Caco-2 (cell line): ENCODE measurements at regions not wholly inside any gene's neighbourhood (a gene's known extent, or its start where the extent isn't known, plus 50 kb on each side); places are given as distances from the start of the nearest gene placed in this dataset.

ENCODE experiments used
- BruUV-seq: library from RNA; stranded (reverse); fragments of 400-500 nt; replicated peaks from 2 replicates; lab custom pipeline; 2021; lab: Mats Ljungman, UMichigan
- CTCF ChIA-PET: fragments of 300-600 bp; sonication (Branson Sonifier 250); formaldehyde crosslinking; loops from one replicate; lab custom pipeline; 2022; ENCODE audit warnings: antibody characterized with exemption; lab: Charles Lee
- POLR2A ChIA-PET: fragments of 300-600 bp; sonication (Branson Sonifier 250); formaldehyde crosslinking; loops from one replicate; lab custom pipeline; 2022; ENCODE audit warnings: antibody characterized with exemption; lab: Charles Lee
- DNase-seq, 2 experiments: peaks; one replicate each; pipeline versions ENCODE4 v3.0.0 to v3.0.0-alpha.2; 2020 to 2022
- H3K27me3 ChIP-seq: replicated peaks from 2 replicates; pipeline ENCODE4 v1.6.0; 2011; ENCODE audit warnings: low read length; ENCODE audit not compliant: control insufficient read depth, insufficient read depth
- H3K36me3 ChIP-seq: 2 replicates; pipeline ENCODE4 v1.5.1; 2011; ENCODE audit warnings: low read length; ENCODE audit not compliant: control insufficient read depth, insufficient read depth
- H3K4me1 ChIP-seq: fragments of 250-450 bp; sonication (Bioruptor Pico); 2 replicates; pipeline ENCODE4 v1.5.1; 2020; ENCODE audit warnings: mild to moderate bottlenecking
- H3K4me3 ChIP-seq: 2 replicates; pipeline ENCODE4 v1.5.1; 2011; ENCODE audit warnings: low read depth, mild to moderate bottlenecking, control low read depth, low read length
- H3K9me3 ChIP-seq: fragments of 250-450 bp; sonication (Bioruptor Pico); 2 replicates; pipeline ENCODE4 v1.5.1; 2020; ENCODE audit warnings: mild to moderate bottlenecking, moderate library complexity
- H3K27ac Mint-ChIP-seq: one replicate; pipeline ENCODE4 v1.8.0; 2022; ENCODE audit warnings: mixed read lengths; ENCODE audit not compliant: unreplicated experiment
- H3K27me3 Mint-ChIP-seq: one replicate; pipeline ENCODE4 v1.8.0; 2022; ENCODE audit warnings: mixed read lengths; ENCODE audit not compliant: insufficient read depth, unreplicated experiment
- H3K36me3 Mint-ChIP-seq: one replicate; pipeline ENCODE4 v1.8.0; 2022; ENCODE audit warnings: mild to moderate bottlenecking, mixed read lengths; ENCODE audit not compliant: insufficient read depth, unreplicated experiment
- H3K4me1 Mint-ChIP-seq: one replicate; pipeline ENCODE4 v1.8.0; 2022; ENCODE audit warnings: low read depth, mixed read lengths; ENCODE audit not compliant: unreplicated experiment
- H3K4me3 Mint-ChIP-seq: one replicate; pipeline ENCODE4 v1.8.0; 2022; ENCODE audit warnings: mild to moderate bottlenecking, moderate library complexity, mixed read lengths; ENCODE audit not compliant: unreplicated experiment
- H3K9me3 Mint-ChIP-seq: one replicate; pipeline ENCODE4 v1.8.0; 2022; ENCODE audit warnings: mixed read lengths; ENCODE audit not compliant: unreplicated experiment
- CTCF ChIP-seq, 2 experiments: fragments of 200-600 bp in 1 of 2; IDR thresholded peaks; 1 replicate in 1 of 2; 2 replicates in 1 of 2; pipeline versions ENCODE4 v1.5.1 to v1.8.0; 2011 to 2022; ENCODE audit warnings: antibody characterized with exemption in 1 of 2, control low read depth in 1 of 2, inconsistent platforms in 1 of 2, low read depth in 1 of 2, low read length in 1 of 2, mild to moderate bottlenecking in 1 of 2, moderate library complexity in 1 of 2; ENCODE audit not compliant: insufficient read depth in 1 of 2, severe bottlenecking in 1 of 2, unreplicated experiment in 1 of 2
- intact Hi-C: fragments of 100-400 bp; cut with micrococcal nuclease; formaldehyde crosslinking; loops from one replicate; pipeline ENCODE4 v1.10.0; 2022; ENCODE audit not compliant: unreplicated experiment

GRCh38 chr10:3567291-3567963 lies 217.6 kb downstream of the KLF6 start:
- no peak overlapping the region for H3K4me3 Mint-ChIP-seq
- BruUV-seq, result no TSS peak

GRCh38 chr10:3566627-3567026 lies 218.4 kb downstream of the KLF6 start:
- no peaks in the 10 kb centered on the region for H3K4me1 ChIP-seq
- no TSS peak for BruUV-seq
- H3K4me3 ChIP-seq, result no peak overlapping the region
- H3K36me3 ChIP-seq, result no peaks in the 10 kb centered on the region
- intact Hi-C loops, result no loop called here
- Mint-ChIP-seq H3K27ac (no peak overlapping the region), H3K27me3 (no peaks in the 10 kb centered on the region), H3K4me3 (no peak overlapping the region), H3K9me3 (peaks cover 17% of the 10 kb centered on the region), H3K4me1 (no peaks in the 10 kb centered on the region), H3K36me3 (no peaks in the 10 kb centered on the region)
- CTCF ChIA-PET, result no interaction called here
- H3K9me3 ChIP-seq, result peaks cover 14% of the 10 kb centered on the region; the same call in 1 of the 2 replicates
- no peaks in the 10 kb centered on the region for H3K27me3 ChIP-seq
- POLR2A ChIA-PET, result no interaction called here
- no peak for TF ChIP-seq CTCF (IDR thresholded peaks at IDR 0.05; ENCODE audit: insufficient read depth in 1 of 2, low read depth in 1 of 2, low read length in 1 of 2, severe bottlenecking in 1 of 2, unreplicated experiment in 1 of 2)
- no peak for DNase-seq

More at GRCh38 chr10:3567291-3567963, 217.6 kb downstream of the KLF6 start:
- Histone ChIP-seq H3K4me3 (no peak overlapping the region), H3K9me3 (peaks cover 14% of the 10 kb centered on the region; the same call in 1 of the 2 replicates), H3K36me3 (no peaks in the 10 kb centered on the region), H3K4me1 (no peaks in the 10 kb centered on the region), H3K27me3 (no peaks in the 10 kb centered on the region)
- ChIA-PET POLR2A (no interaction called here), CTCF (no interaction called here)
- intact Hi-C loops, result no loop called here
- no peak for TF ChIP-seq CTCF (IDR thresholded peaks at IDR 0.05; ENCODE audit: insufficient read depth in 1 of 2, low read depth in 1 of 2, low read length in 1 of 2, severe bottlenecking in 1 of 2, unreplicated experiment in 1 of 2)
- Mint-ChIP-seq H3K9me3 (peaks cover 17% of the 10 kb centered on the region), H3K4me1 (peaks cover 5% of the 10 kb centered on the region), H3K27ac (no peak overlapping the region), H3K27me3 (no peaks in the 10 kb centered on the region), H3K36me3 (no peaks in the 10 kb centered on the region)
- DNase-seq, result no peak

- H3K9me3 Mint-ChIP-seq, result peaks cover 17% of the 10 kb centered on the region
- no TSS peak for BruUV-seq
Observed at GRCh38 chr10:3564346-3565002, 220.5 kb downstream of the KLF6 start.

More at GRCh38 chr10:3564346-3565002, 220.5 kb downstream of the KLF6 start:
- DNase-seq, result no peak
- no peaks in the 10 kb centered on the region for H3K4me1 ChIP-seq
- POLR2A ChIA-PET, result interaction anchor here (0.7 kb wide), 1 partner anchor 447 kb away, joined by 3 read pairs; no protein-coding TSS in a partner anchor
- Mint-ChIP-seq H3K36me3 (no peaks in the 10 kb centered on the region), H3K4me3 (no peak overlapping the region), H3K27me3 (no peaks in the 10 kb centered on the region), H3K4me1 (no peaks in the 10 kb centered on the region), H3K27ac (no peak overlapping the region)
- intact Hi-C loops, result no loop called here
- TF ChIP-seq CTCF (IDR thresholded peaks at IDR 0.05; ENCODE audit: insufficient read depth in 1 of 2, low read depth in 1 of 2, low read length in 1 of 2, severe bottlenecking in 1 of 2, unreplicated experiment in 1 of 2), result no peak
- no peaks in the 10 kb centered on the region for H3K36me3 ChIP-seq
- CTCF ChIA-PET, result no interaction called here
- H3K27me3 ChIP-seq, result no peaks in the 10 kb centered on the region
- no peak overlapping the region for H3K4me3 ChIP-seq
- peaks cover 14% of the 10 kb centered on the region; the same call in 1 of the 2 replicates for H3K9me3 ChIP-seq
